GM21825 (cell line): ENCODE measurements at regions not wholly inside any gene's neighbourhood (a gene's known extent, or its start where the extent isn't known, plus 50 kb on each side); places are given as distances from the start of the nearest gene placed in this dataset.
A peak's percentile ranks its signal among the peaks of the same experiment; 100 is the strongest.

Experiments
- ATAC-seq: cut with Tn5 transposase; IDR thresholded peaks from one replicate; pipeline ENCODE4 v1.9.1; 2021; ENCODE audit warnings: mild to moderate bottlenecking, moderate library complexity; ENCODE audit not compliant: unreplicated experiment

DNA sequence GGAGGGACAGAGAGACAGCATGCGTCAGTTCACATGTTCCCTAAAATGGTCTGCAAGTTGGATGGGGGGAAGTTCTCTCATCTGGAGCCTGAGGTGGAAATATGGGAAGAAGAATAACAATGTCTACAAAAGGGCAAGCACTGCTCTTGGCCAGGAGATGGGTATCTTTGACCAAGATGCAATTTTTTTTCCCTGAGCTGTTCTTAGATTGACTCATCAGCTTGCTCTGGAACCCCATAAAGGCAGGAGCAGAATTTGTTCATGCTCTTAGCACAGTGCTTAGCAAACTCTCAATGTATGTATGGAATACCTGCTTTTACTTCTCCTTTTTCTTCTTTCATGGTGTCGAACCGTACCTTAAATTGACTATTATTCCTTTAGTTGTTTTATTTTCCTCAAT is 90.5 kb upstream of the ZNF827 start:
- ATAC-seq, result peak; percentile 60

DNA sequence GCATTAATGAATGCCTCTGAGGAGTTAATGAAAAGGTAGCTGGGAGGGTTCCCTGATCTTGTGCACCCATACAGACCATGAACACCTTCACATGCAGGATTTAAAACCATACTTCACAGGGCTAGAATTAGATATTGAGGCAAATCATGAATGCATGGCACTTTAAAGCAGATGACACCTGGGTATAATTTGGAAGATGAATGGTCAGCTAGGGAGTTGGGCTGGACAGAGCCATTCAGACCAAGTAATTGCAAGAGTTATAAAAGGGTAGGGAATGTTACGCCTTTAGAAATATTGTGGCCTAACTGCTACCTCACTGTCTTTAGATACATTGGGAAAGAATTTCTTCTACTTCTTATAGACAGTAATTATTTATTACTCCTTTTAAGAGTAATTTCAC is 89.1 kb upstream of the ZNF827 start:
- ATAC-seq, result no peak

DNA sequence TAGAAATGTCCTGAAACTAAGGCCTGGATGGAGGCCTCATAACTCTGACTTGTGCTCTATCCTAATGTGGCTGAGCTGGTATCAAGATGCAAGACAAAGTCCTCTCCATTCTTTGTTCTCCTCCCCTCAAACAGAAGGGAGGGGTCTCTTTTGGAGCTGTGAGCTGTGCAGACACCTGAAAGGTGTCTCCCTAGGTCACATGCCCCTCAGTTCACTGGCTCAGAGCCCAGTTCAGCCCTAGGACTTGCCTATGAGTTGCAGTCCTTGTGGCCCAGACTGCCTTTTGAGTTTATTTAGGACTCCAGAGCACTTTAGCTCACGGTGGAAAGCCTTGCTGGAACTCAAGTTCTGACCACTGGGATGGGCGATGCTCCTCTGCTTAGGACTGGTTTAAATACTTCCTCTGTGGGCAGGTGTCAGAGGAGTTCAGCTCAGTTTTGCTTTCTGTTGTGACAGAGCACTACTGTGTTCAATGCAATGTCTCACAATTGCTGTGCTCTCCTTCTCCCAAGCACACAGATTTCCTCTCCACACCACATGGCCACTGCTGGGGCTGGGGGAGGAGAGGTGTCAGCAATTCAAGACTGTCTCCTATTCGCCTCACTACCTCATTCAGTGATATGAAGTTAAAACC is 84.8 kb upstream of the ZNF827 start:
- peak; percentile 95 for ATAC-seq

DNA sequence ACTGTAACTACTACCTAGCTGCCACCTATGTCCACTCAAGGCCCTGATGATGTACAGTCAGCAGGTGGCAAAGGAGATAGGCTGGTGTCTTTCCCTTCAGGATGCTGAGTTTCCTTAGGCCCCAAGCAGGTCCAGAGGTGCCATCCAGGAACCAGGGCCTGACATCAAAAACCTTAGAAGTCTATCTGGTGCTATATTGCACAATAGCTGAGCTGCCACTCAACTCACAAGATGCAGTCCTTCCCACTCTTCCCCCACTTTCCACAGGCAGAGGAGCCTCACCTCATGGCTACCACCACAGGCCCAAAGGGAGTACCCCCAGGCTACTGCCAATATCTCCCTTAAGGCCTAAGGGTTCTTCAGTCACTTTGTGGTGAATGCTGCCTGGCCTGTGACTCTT is 83.9 kb upstream of the ZNF827 start:
- ATAC-seq, result no peak

DNA sequence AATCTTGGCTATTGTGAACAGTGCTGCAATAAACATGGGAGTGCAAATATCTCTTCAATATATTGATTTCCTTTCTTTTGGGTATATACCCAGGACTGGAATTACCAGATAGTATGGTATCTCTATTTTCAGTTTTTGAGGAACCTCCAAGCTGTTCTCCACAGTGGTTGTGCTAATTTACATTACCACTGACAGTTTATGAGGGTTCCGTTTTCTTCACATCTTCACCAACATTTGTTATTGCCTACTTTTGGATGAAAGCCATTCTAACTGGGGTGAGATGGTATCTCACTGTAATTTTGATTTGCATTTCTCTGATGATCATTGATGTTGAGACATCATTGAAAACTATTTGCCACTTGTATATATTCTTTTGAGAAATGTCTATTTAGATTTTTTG is 79.6 kb upstream of the ZNF827 start:
- ATAC-seq, result no peak

DNA sequence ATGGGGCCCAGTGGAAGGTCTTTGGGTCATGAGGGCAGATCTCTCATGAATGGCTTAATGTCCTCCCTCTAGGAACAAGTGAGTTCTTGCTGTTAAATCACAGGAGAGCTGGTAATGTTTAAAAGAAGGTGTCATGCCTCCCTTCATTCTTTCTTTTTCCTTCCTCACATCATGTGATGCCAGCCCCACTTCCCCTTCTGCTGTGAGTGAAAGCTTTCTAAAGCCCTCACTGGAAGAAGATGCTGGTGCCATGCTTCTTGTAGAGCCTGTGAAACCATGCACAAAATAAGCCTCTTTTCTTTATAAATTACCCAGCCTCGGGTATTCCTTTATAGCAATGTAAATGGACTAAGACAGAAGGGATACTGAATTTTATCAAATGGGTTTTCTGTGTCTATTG is 66.1 kb upstream of the ZNF827 start:
- no peak for ATAC-seq

DNA sequence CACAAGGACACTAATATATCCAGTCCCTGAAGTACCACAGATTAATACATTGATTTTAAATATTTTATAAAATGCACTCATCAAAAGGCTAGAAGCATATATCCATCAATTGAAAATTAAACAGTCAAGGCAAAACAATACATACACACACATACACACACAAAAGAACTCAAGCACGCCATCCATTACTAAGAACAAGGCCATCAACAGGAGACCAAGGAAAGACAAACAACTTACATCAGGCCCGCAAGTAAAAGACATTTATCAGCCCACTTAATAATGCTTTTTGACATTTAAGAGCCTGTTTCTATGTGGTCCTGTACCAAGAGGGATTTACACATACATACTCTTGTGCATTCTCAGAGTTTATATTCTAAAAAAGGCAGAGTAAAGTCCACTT is 50.0 kb upstream of the ZNF827 start:
- ATAC-seq, result no peak
